ENCODE measurements at regions not wholly inside any gene's neighbourhood (a gene's known extent, or its start where the extent isn't known, plus 50 kb on each side); places are given as distances from the start of the nearest gene placed in this dataset.
A peak's percentile ranks its signal among the peaks of the same experiment; 100 is the strongest.
"Not testable (repeated sequence)": the region's sequence is repeated elsewhere in the genome, so short reads cannot be mapped to it uniquely, and the experiment has no call there.

GRCh38 chr1:112855152-112855828 is 100.7 kb downstream of the SLC16A1 start:
- no peak for DNase-seq

- not testable (repeated sequence) for DNase-seq
Measured at GRCh38 chr1:112854368-112854984, 101.5 kb downstream of the SLC16A1 start.

GRCh38 chr1:112853915-112854314 is 102.1 kb downstream of the SLC16A1 start:
- not testable (repeated sequence) for DNase-seq

GRCh38 chr1:112852934-112853333 is 103.1 kb downstream of the SLC16A1 start:
- no peak for DNase-seq

- DNase-seq: no peak
Measured at GRCh38 chr1:112852276-112852675, 103.7 kb downstream of the SLC16A1 start.

GRCh38 chr1:112850034-112850757 is 105.8 kb downstream of the SLC16A1 start:
- no peak for DNase-seq

GRCh38 chr1:112849425-112850033 is 106.5 kb downstream of the SLC16A1 start:
- no peak for DNase-seq

GRCh38 chr1:112841825-112842224 is 114.2 kb downstream of the SLC16A1 start:
- DNase-seq: peak; percentile 33

GRCh38 chr1:112840631-112841624 is 115.1 kb downstream of the SLC16A1 start:
- DNase-seq: peak; percentile 68

- no peak for DNase-seq
Measured at GRCh38 chr1:112836642-112837041, 119.4 kb downstream of the SLC16A1 start.

GRCh38 chr1:112833806-112834205 is 118.7 kb upstream of the PPM1J start:
- no peak for DNase-seq

- DNase-seq: not testable (repeated sequence)
Measured at GRCh38 chr1:112832259-112832658, 117.1 kb upstream of the PPM1J start.

GRCh38 chr1:112829691-112830090 is 114.6 kb upstream of the PPM1J start:
- not testable (repeated sequence) for DNase-seq

- no peak for DNase-seq
Measured at GRCh38 chr1:112828716-112829115, 113.6 kb upstream of the PPM1J start.

GRCh38 chr1:112827391-112827790 is 112.3 kb upstream of the PPM1J start:
- DNase-seq: not testable (repeated sequence)

GRCh38 chr1:112826217-112826944 is 111.2 kb upstream of the PPM1J start:
- no peak for DNase-seq

- DNase-seq: not testable (repeated sequence)
Measured at GRCh38 chr1:112825563-112826216, 110.6 kb upstream of the PPM1J start.

GRCh38 chr1:112825075-112825474 is 109.9 kb upstream of the PPM1J start:
- DNase-seq: not testable (repeated sequence)

GRCh38 chr1:112821307-112822063 is 106.4 kb upstream of the PPM1J start:
- DNase-seq: not testable (repeated sequence)
